Stimulated activated CD4-positive, alpha-beta T cell treated with anti-CD3 and anti-CD28 coated beads, Interleukin-1b, Interleukin-23, amount 100 ng/mL, for 24 hours (primary cell): ENCODE measurements at regions not wholly inside any gene's neighbourhood (a gene's known extent, or its start where the extent isn't known, plus 50 kb on each side); places are given as distances from the start of the nearest gene placed in this dataset.

Experiments used
- DNase-seq, 4 experiments: peaks; one replicate each; pipeline ENCODE4 v3.0.0-alpha.2; 2020; ENCODE audit warnings: low read depth in 4 of 4, low spot score in 1 of 4

GRCh38 chr10:131424836-131425491 lies 113.4 kb upstream of the TCERG1L start:
- no peak for DNase-seq

DNA sequence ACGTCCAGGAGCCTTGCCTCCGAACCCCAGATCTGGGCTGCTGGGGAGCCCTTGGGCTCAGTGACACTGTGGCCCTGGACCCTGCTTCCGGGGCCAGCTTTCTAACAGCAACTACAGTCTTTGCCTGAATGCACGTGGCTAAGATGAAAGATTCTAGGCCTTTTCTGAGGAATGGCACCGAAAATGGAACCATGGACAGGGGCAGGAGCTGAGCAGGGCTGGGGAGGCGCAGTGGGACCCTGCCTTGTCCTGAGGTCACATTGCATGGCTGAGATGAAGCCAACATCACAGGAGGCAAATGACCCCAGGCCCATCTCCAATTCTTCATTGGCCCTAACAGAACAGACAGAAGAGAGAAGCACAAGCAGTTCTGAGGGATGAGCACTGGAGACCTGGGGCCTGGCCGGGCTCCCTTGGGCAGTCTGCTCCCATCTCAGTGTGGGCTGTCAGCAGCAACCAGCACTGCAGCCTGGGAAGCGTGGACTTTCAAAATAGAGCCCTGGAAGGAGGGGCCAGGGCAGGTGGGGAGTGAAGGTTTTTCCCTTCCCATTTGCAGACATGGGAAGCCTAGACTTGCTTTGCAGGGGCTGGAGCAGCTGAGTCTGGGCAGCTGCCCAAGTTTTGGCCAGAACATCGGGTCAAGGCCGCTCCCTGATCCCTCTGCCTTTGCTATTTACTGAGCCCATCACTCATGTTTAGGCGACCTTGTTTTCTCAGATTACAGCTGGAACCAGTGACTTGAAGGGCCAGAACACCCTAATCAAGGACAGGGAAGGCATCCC lies 114.4 kb upstream of the TCERG1L start:
- DNase-seq, result no peak

DNA sequence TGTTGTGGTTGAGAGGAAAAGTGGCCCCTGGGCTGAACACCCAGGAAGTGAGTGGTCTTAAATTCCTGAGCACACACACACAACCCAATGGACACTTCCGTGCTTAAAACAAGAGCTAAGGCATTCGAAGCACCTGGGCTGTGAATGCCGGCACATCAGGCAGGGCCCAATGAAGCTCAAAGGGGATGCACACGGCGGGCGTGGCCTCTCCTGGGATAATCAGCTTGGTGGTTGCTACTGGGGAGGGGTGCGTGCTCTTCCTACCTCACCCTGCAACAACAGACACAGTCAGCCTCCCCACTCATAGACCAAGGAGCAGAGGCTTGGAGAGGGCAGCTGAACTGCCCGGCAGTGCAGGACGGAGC lies 115.0 kb upstream of the TCERG1L start:
- no peak for DNase-seq

DNA sequence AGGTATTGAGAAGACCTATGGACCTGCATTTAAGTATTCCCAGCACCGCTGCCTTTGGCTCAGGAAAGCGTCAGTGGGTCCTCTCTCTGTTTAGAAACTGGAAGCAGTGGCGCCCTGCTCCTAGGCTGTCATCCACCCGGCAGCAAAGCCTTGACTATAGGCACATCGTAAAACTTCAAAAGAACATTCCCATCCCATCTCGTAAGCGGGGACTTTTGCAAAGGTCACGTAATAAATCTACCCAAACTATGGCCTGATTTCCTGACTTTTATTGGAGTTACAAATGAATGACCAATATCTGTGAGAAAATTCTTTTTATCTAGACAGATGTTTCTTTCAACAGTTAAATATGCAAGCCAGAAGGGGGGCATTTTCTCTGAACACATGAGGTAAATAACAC lies 115.8 kb upstream of the TCERG1L start:
- DNase-seq, result no peak

- no peak for DNase-seq
Observed at GRCh38 chr10:131427901-131428300, 116.4 kb upstream of the TCERG1L start.

- no peak for DNase-seq
Observed at GRCh38 chr10:131429141-131429540, 117.6 kb upstream of the TCERG1L start.

DNA sequence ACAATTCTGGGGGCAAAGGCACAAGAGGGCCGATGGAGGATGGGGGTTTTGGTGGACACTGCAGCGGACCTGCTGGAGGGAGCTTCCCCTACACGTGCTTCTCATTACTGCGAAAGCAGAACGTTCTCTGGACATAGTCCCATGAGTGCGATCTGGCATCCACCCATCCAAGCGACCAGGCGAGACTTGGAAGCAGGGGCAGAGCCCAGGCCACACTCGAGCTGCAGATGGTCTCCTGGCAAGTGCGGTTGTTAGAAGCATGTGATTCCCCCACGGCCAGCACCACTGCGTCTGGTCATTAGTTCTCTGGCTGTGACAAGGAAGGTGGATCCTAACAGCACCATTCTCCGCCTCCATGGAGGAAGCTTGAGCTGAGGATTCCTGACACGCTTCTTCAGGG lies 118.4 kb upstream of the TCERG1L start:
- no peak for DNase-seq

- DNase-seq, result no peak
Observed at GRCh38 chr10:131430716-131431412, 119.3 kb upstream of the TCERG1L start.

DNA sequence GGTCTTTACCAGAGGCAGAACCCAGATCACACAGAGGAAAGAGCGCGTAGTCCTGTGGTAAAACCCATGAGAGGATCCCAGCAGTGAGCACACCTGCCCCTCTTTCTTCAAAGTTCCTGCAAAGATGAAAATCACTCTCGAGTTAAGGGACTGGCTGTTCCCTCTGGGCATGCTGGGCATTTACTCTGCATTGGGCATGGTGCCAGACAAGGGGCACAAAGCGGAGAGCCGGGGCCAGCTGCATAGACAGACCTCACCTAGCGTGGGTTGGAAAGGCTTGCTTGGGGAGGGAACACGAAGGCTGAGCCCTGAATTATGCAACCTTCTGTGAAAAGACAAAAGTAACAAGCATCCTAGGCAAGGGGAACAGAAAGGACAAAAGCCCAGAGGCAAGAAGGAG lies 120.0 kb upstream of the TCERG1L start:
- DNase-seq, result no peak

DNA sequence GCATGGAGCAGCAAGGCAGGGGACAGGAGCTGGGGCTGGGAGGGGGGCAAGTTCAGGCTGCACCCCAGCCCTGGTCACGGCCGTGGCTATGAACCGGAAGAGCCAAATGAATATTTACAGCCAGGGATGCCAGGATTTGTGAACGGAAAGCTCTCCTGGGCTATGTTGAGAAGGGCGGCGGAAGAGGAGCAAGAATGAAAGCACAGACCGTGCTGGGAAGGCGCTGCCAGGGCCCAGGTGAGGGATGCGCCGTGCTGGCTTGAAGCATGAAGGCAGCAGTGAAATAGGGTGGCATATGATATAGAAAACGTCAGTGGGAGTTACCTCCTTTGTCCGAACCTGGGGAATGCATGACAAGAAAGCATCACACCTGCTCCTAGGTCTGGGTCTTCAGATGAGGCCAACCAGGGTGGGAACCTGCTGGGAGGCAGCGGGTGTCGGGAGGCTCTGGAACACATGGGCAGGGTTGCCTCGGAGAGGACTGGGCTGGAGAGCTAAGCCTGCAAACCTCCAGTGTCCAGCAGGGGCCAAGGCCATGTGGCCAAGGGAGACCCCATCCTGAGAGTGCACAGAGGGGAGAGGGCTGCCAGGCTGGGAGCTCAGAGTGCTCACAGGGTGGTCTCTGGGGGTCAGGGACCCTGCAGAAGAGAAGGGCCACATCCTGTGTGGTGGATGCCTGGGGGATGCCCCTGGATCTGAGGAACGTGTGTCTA lies 120.6 kb upstream of the TCERG1L start:
- no peak for DNase-seq

DNA sequence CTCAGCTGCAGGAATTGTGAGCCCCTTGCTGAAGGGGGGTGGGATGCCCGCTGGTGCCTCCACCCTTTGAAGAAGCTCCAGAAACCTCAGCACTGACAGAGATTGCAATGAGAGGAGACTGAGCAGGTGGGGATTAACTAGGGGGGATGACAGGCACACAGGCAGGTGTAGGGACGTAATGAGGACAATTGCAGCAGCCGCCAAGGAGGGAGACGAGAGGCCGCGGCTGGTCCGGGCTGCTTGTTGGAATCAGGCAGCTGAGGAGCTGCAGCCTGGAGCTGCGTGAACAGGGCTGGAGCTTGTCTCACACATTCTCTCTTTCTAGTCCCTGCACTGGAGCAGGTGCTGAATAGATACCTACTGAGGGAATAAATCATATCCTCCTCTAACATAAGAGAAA lies 122.0 kb upstream of the TCERG1L start:
- no peak for DNase-seq

- no peak for DNase-seq
Observed at GRCh38 chr10:131435232-131435631, 123.7 kb upstream of the TCERG1L start.

GRCh38 chr10:131435760-131436457 lies 124.4 kb upstream of the TCERG1L start:
- no peak for DNase-seq

GRCh38 chr10:131436458-131436857 lies 124.9 kb upstream of the TCERG1L start:
- DNase-seq, result no peak

GRCh38 chr10:131437556-131438475 lies 126.3 kb upstream of the TCERG1L start:
- DNase-seq, result no peak

GRCh38 chr10:131438665-131439064 lies 127.1 kb upstream of the TCERG1L start:
- DNase-seq, result no peak

DNA sequence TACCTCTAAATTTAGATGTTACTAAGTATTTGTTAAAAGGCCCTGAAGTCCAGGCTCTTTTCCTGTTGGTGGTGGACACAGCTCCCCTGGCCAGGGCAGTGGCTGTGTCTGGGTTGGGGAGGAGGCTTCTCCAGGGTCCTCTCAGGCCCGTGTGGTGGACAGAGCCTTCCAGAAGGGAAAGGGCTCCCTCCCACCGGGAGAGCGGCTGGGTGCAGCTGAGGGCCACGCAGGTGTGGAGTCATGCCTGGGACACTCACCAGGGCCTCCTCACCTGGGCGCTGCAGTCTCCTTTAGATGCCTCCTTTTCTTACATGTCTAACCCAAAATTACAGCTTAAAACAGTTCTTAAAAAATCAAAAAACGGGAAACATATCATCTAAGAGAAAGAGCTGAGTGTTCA lies 128.2 kb upstream of the TCERG1L start:
- DNase-seq, result no peak

GRCh38 chr10:131440405-131441360 lies 129.2 kb upstream of the TCERG1L start:
- no peak for DNase-seq

- DNase-seq, result no peak
Observed at GRCh38 chr10:131442271-131442670, 130.8 kb upstream of the TCERG1L start.
